Endothelial cell of umbilical vein (primary cell): ENCODE measurements at regions not wholly inside any gene's neighbourhood (a gene's known extent, or its start where the extent isn't known, plus 50 kb on each side); places are given as distances from the start of the nearest gene placed in this dataset.

Source experiments
- BruUV-seq: library from RNA; stranded (reverse); fragments of 400-500 nt; replicated peaks from 2 replicates; lab custom pipeline; 2021; lab: Mats Ljungman, UMichigan
- CTCF ChIA-PET: fragments of 300-600, 350-600 bp; sonication (Branson Sonifier 250); formaldehyde crosslinking; loops from one replicate; lab custom pipeline; 2021; ENCODE audit warnings: antibody characterized with exemption, inconsistent platforms; lab: Charles Lee
- POLR2A ChIA-PET: fragments of 300-600, 350-600 bp; sonication (Branson Sonifier 250); formaldehyde crosslinking; loops from one replicate; lab custom pipeline; 2021; ENCODE audit warnings: antibody characterized with exemption, inconsistent platforms; lab: Charles Lee
- DNase-seq: peaks from one replicate; pipeline ENCODE4 v3.0.0-alpha.2; 2011; ENCODE audit warnings: low read depth, low spot score
- FAIRE-seq: peaks from 2 replicates; lab custom pipeline; 2011; peaks lifted over from hg19 to GRCh38; lab: Jason Lieb, UNC
- H2AFZ ChIP-seq: 2 replicates; pipeline ENCODE4 v1.6.0; 2012; ENCODE audit warnings: low read depth, low read length, control low read depth, inconsistent platforms
- H3K27ac ChIP-seq: 2 replicates; pipeline ENCODE4 v1.5.1; 2011; ENCODE audit warnings: low read depth, mild to moderate bottlenecking, control low read depth, low read length, moderate library complexity; ENCODE audit not compliant: insufficient read depth
- H3K27me3 ChIP-seq, 2 experiments: 2 replicates each; pipeline versions ENCODE4 v1.6.0 to v1.6.1; 2011; ENCODE audit warnings: low read length in 2 of 2, mixed read lengths in 1 of 2; ENCODE audit not compliant: control insufficient read depth in 2 of 2, insufficient read depth in 2 of 2
- H3K36me3 ChIP-seq, 2 experiments: 2 replicates in 1 of 2; 3 replicates in 1 of 2; pipeline ENCODE4 v1.5.1; 2011; ENCODE audit warnings: low read length in 2 of 2, mild to moderate bottlenecking in 1 of 2, moderate library complexity in 1 of 2; ENCODE audit not compliant: control insufficient read depth in 2 of 2, insufficient read depth in 2 of 2; ENCODE audit errors: extremely low read depth in 1 of 2
- H3K4me1 ChIP-seq: 3 replicates; pipeline ENCODE4 v1.5.1; 2011; ENCODE audit warnings: mild to moderate bottlenecking, low read length; ENCODE audit not compliant: control insufficient read depth, insufficient read depth; ENCODE audit errors: extremely low read depth
- H3K4me2 ChIP-seq: 2 replicates; pipeline ENCODE4 v1.6.1; 2011; ENCODE audit warnings: low read length, control low read depth, mixed read lengths; ENCODE audit not compliant: insufficient read depth
- H3K4me3 ChIP-seq, 3 experiments: fragments of 200-600 bp in 1 of 3; sonication (generic), shearing (Covaris generic) in 1 of 3; replicated peaks in 1 of 3; 2 replicates each; pipeline ENCODE4 v1.5.1; 2011 to 2016; ENCODE audit warnings: control low read depth in 3 of 3, low read length in 3 of 3, mild to moderate bottlenecking in 2 of 3, inconsistent platforms in 1 of 3, low read depth in 1 of 3, moderate library complexity in 1 of 3; ENCODE audit not compliant: insufficient read depth in 1 of 3
- H3K79me2 ChIP-seq: 2 replicates; pipeline ENCODE4 v1.6.0; 2012; ENCODE audit warnings: low read length, inconsistent platforms; ENCODE audit not compliant: control insufficient read depth, insufficient read depth
- H3K9ac ChIP-seq: replicated peaks from 2 replicates; pipeline ENCODE3; 2011; ENCODE audit warnings: low read length, control low read depth; ENCODE audit not compliant: insufficient read depth; ENCODE audit errors: extremely low read depth
- H3K9me1 ChIP-seq: replicated peaks from 3 replicates; pipeline ENCODE4 v1.6.0; 2011; ENCODE audit warnings: mild to moderate bottlenecking, low read length; ENCODE audit not compliant: control insufficient read depth, insufficient read depth; ENCODE audit errors: extremely low read depth
- H3K9me3 ChIP-seq: replicated peaks from 2 replicates; pipeline ENCODE4 v1.5.1; 2012; ENCODE audit warnings: low read length, inconsistent platforms; ENCODE audit not compliant: control insufficient read depth, insufficient read depth
- H4K20me1 ChIP-seq: replicated peaks from 2 replicates; pipeline ENCODE3; 2011; ENCODE audit warnings: mild to moderate bottlenecking, low read length; ENCODE audit not compliant: control insufficient read depth, insufficient read depth; ENCODE audit errors: extremely low read depth
- CTCF ChIP-seq, 2 donors: IDR thresholded peaks; 1 replicate in 1 of 2; 2 replicates in 1 of 2; pipeline ENCODE4 v1.5.1; 2011; ENCODE audit warnings: low read length in 2 of 2, mild to moderate bottlenecking in 2 of 2, moderate library complexity in 2 of 2, control low read depth in 1 of 2, inconsistent platforms in 1 of 2, low read depth in 1 of 2; ENCODE audit not compliant: insufficient read depth in 1 of 2; ENCODE audit errors: extremely low read depth in 1 of 2
- EZH2 ChIP-seq: IDR thresholded peaks from 2 replicates; pipeline ENCODE4 v1.6.1; 2012; ENCODE audit warnings: borderline replicate concordance, low read depth, mild to moderate bottlenecking, moderate library complexity, low read length, inconsistent platforms; ENCODE audit not compliant: severe bottlenecking
- FOS ChIP-seq: IDR thresholded peaks from 2 replicates; pipeline ENCODE4 v1.6.1; 2011; ENCODE audit warnings: mild to moderate bottlenecking, low read length, moderate library complexity, borderline replicate concordance; ENCODE audit not compliant: insufficient read depth
- GATA2 ChIP-seq: IDR thresholded peaks from 2 replicates; pipeline ENCODE4 v1.7.0; 2011; ENCODE audit warnings: low read depth, mild to moderate bottlenecking, moderate library complexity, mixed read lengths, low read length; ENCODE audit not compliant: insufficient read length, insufficient read depth
- JUN ChIP-seq: IDR thresholded peaks from 2 replicates; pipeline ENCODE4 v1.6.1; 2011; ENCODE audit warnings: borderline replicate concordance, low read depth; ENCODE audit not compliant: insufficient read length, insufficient read depth
- MYC ChIP-seq: IDR thresholded peaks from one replicate; pipeline ENCODE4 v1.6.1; 2011; ENCODE audit warnings: mild to moderate bottlenecking, low read depth, low read length
- POLR2A ChIP-seq: IDR thresholded peaks from 2 replicates; pipeline ENCODE4 v1.6.1; 2012; ENCODE audit warnings: low read depth, mild to moderate bottlenecking, control low read depth, low read length
- POLR2AphosphoS5 ChIP-seq: IDR thresholded peaks from 2 replicates; pipeline ENCODE4 v1.6.1; 2012; ENCODE audit warnings: low read depth, mild to moderate bottlenecking, control low read depth, low read length, moderate library complexity; ENCODE audit not compliant: insufficient read depth
- dilution Hi-C: fragments of 300-500 bp; cut with MboI; formaldehyde crosslinking; loops from one replicate; pipeline ENCODE4 v1.15.0; 2019; ENCODE audit warnings: low sequenced_read_pairs; ENCODE audit not compliant: extremely low pct_ligation_motif_present
- intact Hi-C: fragments of 100-400 bp; cut with micrococcal nuclease; formaldehyde crosslinking; loops from one replicate; pipeline ENCODE4 v1.10.0; 2022
- TF ChIP-seq, protein P1 (sequence below): IDR thresholded peaks from 2 replicates; pipeline ENCODE4 v1.6.1; 2011; ENCODE audit not compliant: insufficient read depth, insufficient read length

DNA sequence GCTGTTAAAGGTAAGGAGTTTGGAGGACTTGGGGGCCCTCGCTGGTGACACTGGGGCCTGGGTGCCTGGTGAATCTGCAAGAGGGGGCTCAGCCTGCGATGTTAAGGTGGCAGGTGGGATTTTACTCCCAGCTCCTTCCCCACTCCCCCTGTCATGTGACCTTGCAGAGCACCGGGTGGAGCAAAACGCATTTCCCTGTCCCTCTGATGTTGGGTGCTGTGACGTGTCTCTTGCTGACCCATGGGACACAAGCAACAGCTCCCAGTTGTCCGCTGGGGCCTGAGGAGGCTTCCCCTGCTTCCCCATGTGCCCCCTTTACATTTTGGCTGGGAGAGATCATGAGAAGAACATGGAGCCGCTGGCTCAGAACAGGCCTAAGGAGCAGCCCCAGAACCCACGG is 319.0 kb downstream of the MATN1 start:
- H3K27ac ChIP-seq = no peak overlapping the region
- no peaks in the 10 kb centered on the region for H3K79me2 ChIP-seq
- H3K27me3 ChIP-seq = no peaks in the 10 kb centered on the region
- intact Hi-C loops (no loop called here), dilution Hi-C loops (no loop called here)
- ChIA-PET CTCF (interaction anchor here (1.5 kb wide), 1 partner anchor 24 kb away, joined by 3 read pairs; no protein-coding TSS in a partner anchor), POLR2A (no interaction called here)
- H2AFZ ChIP-seq = no peak overlapping the region
- FAIRE-seq (no peak), DNase-seq (no peak)
- H3K9me1 ChIP-seq = no peaks in the 10 kb centered on the region
- H3K4me1 ChIP-seq = no peaks in the 10 kb centered on the region
- no TSS peak for BruUV-seq
- H3K4me3 ChIP-seq = no peak overlapping the region
- no peak overlapping the region for H3K9ac ChIP-seq
- TF ChIP-seq JUN = no peak
- TF ChIP-seq, protein P1, sequence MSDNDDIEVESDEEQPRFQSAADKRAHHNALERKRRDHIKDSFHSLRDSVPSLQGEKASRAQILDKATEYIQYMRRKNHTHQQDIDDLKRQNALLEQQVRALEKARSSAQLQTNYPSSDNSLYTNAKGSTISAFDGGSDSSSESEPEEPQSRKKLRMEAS = no peak
- no peak for TF ChIP-seq MYC
- no peak for TF ChIP-seq CTCF (IDR thresholded peaks at IDR 0.05; ENCODE audit: extremely low read depth in 1 of 2, insufficient read depth in 1 of 2, low read depth in 1 of 2, low read length in 2 of 2)
- no peak for TF ChIP-seq POLR2AphosphoS5
- no peak for TF ChIP-seq POLR2A
- TF ChIP-seq GATA2 = no peak
- TF ChIP-seq EZH2 = no peak
- no peak for TF ChIP-seq FOS
- no peak overlapping the region for H3K4me2 ChIP-seq
- no peaks in the 10 kb centered on the region for H3K9me3 ChIP-seq
- no peaks in the 10 kb centered on the region for H3K36me3 ChIP-seq
- H4K20me1 ChIP-seq = no peaks in the 10 kb centered on the region
